ENCODE measurements at regions not wholly inside any gene's neighbourhood (a gene's known extent, or its start where the extent isn't known, plus 50 kb on each side); places are given as distances from the start of the nearest gene placed in this dataset.

- intact Hi-C loops (cut with micrococcal nuclease) = no loop called here
- peak; percentile 75 for ATAC-seq
- DNase-seq = no peak
These were observed 254.3 kb downstream of the NDFIP2 start for GRCh38 chr13:79735228-79735627.

GRCh38 chr13:79727086-79727485, 246.1 kb downstream of the NDFIP2 start:
- no peak for ATAC-seq
- intact Hi-C loops (cut with micrococcal nuclease) = no loop called here
- DNase-seq = no peak

GRCh38 chr13:79725841-79726240, 244.9 kb downstream of the NDFIP2 start:
- intact Hi-C loops (cut with micrococcal nuclease) = no loop called here
- DNase-seq (no peak), ATAC-seq (no peak)

- DNase-seq (no peak), ATAC-seq (peak; percentile 62)
- intact Hi-C loops (cut with micrococcal nuclease) = no loop called here
These were observed 243.6 kb downstream of the NDFIP2 start for GRCh38 chr13:79724348-79725103.

- peak; percentile 28 for DNase-seq
- intact Hi-C loops (cut with micrococcal nuclease) = no loop called here
- ATAC-seq = peak; percentile 92
These were observed 242.6 kb downstream of the NDFIP2 start for GRCh38 chr13:79723519-79724024.

GRCh38 chr13:79722885-79723445, 242.0 kb downstream of the NDFIP2 start:
- DNase-seq = no peak
- peak; percentile 63 for ATAC-seq
- intact Hi-C loops (cut with micrococcal nuclease) = no loop called here

- no peak for ATAC-seq
- intact Hi-C loops (cut with micrococcal nuclease) = no loop called here
- DNase-seq = no peak
These were observed 235.2 kb downstream of the NDFIP2 start for GRCh38 chr13:79716191-79716590.

GRCh38 chr13:79711631-79712030, 230.7 kb downstream of the NDFIP2 start:
- no peak for DNase-seq
- intact Hi-C loops (cut with micrococcal nuclease) = no loop called here
- no peak for ATAC-seq

GRCh38 chr13:79710376-79710775, 229.4 kb downstream of the NDFIP2 start:
- DNase-seq (no peak), ATAC-seq (no peak)
- intact Hi-C loops (cut with micrococcal nuclease) = no loop called here

- intact Hi-C loops (cut with micrococcal nuclease) = no loop called here
- ATAC-seq = no peak
- DNase-seq = no peak
These were observed 228.5 kb downstream of the NDFIP2 start for GRCh38 chr13:79709471-79709870.

GRCh38 chr13:79703772-79704171, 222.8 kb downstream of the NDFIP2 start:
- intact Hi-C loops (cut with micrococcal nuclease) = no loop called here

GRCh38 chr13:79695754-79696153, 214.8 kb downstream of the NDFIP2 start:
- DNase-seq (no peak), ATAC-seq (no peak)
- intact Hi-C loops (cut with micrococcal nuclease) = no loop called here

More at GRCh38 chr13:79703772-79704171, 222.8 kb downstream of the NDFIP2 start:
- DNase-seq (no peak), ATAC-seq (no peak)

- DNase-seq (no peak), ATAC-seq (no peak)
- intact Hi-C loops (cut with micrococcal nuclease) = no loop called here
These were observed 211.9 kb downstream of the NDFIP2 start for GRCh38 chr13:79692846-79693245.

- intact Hi-C loops (cut with micrococcal nuclease) = no loop called here
- ATAC-seq (no peak), DNase-seq (no peak)
These were observed 210.9 kb downstream of the NDFIP2 start for GRCh38 chr13:79691826-79692225.

- intact Hi-C loops (cut with micrococcal nuclease) = no loop called here
- no peak for DNase-seq
- ATAC-seq = no peak
These were observed 207.8 kb downstream of the NDFIP2 start for GRCh38 chr13:79688741-79689140.

GRCh38 chr13:79686441-79686840, 205.5 kb downstream of the NDFIP2 start:
- ATAC-seq = peak; percentile 32
- intact Hi-C loops (cut with micrococcal nuclease) = no loop called here
- no peak for DNase-seq

GRCh38 chr13:79684371-79684770, 203.4 kb downstream of the NDFIP2 start:
- DNase-seq = no peak
- intact Hi-C loops (cut with micrococcal nuclease) = no loop called here
- no peak for ATAC-seq

- ATAC-seq (peak; percentile 40), DNase-seq (no peak)
- intact Hi-C loops (cut with micrococcal nuclease) = no loop called here
These were observed 201.2 kb downstream of the NDFIP2 start for GRCh38 chr13:79682164-79682563.

- no peak for ATAC-seq
- intact Hi-C loops (cut with micrococcal nuclease) = no loop called here
- DNase-seq = no peak
These were observed 200.1 kb downstream of the NDFIP2 start for GRCh38 chr13:79681069-79681468.

- ATAC-seq (no peak), DNase-seq (no peak)
- intact Hi-C loops (cut with micrococcal nuclease) = no loop called here
These were observed 199.5 kb downstream of the NDFIP2 start for GRCh38 chr13:79680485-79680884.

- DNase-seq = peak; percentile 67
- ATAC-seq = peak; percentile 68
These were observed 198.4 kb downstream of the NDFIP2 start for GRCh38 chr13:79679334-79679733.

More at GRCh38 chr13:79679334-79679733, 198.4 kb downstream of the NDFIP2 start:
- intact Hi-C loops (cut with micrococcal nuclease) = loop anchor here (5.0 to 10.0 kb wide), 2 partner anchors 47 to 655 kb away; no protein-coding TSS in a partner anchor

Data from left ventricle myocardium superior (tissue), 1 donor.